SK-N-SH (cell line): ENCODE measurements at regions not wholly inside any gene's neighbourhood (a gene's known extent, or its start where the extent isn't known, plus 50 kb on each side); places are given as distances from the start of the nearest gene placed in this dataset.

Source experiments
- CTCF ChIP-seq: fragments of 200-600 bp; sonication (generic); IDR thresholded peaks from 2 replicates; pipeline ENCODE4 v1.6.1; 2017; ENCODE audit warnings: antibody characterized with exemption, mild to moderate bottlenecking, moderate library complexity
- EP300 ChIP-seq, 2 experiments: IDR thresholded peaks; 2 replicates each; pipeline versions ENCODE4 v1.4.0 to v1.6.1; 2012; ENCODE audit warnings: borderline replicate concordance in 1 of 2, low read depth in 1 of 2, low read length in 1 of 2
- RXRA ChIP-seq: IDR thresholded peaks from 2 replicates; pipeline ENCODE4 v1.4.0; 2012; ENCODE audit warnings: low read depth, mild to moderate bottlenecking, borderline replicate concordance
- TF ChIP-seq, protein P1 (sequence below): fragments of 150-350 bp; IDR thresholded peaks from 2 replicates; pipeline ENCODE4 v1.6.1; 2017; ENCODE audit warnings: antibody characterized with exemption, low read length, low read depth, borderline replicate concordance

DNA sequence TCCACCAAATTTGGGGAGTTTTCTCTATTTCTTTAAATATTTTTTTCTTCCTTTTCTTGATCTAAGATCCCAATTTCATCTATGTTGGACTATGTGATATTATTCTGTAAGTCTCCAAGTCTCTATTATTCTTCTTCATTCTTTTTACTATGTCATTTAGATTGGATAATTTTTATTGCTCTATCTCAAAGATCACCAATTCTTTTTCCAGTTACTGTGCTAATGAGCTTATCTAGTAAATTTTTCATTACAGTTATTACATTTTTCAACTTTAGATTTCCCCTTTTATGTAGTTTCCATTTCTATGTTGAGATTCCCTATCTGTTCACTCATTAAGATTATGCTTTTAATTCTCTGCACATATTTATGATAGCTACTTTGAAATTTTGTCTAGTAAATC lies 131.6 kb upstream of the NAMPT start:
- TF ChIP-seq CTCF (no peak), RXRA (no peak), EP300 (IDR thresholded peaks at IDR 0.05; ENCODE audit: borderline replicate concordance in 1 of 2, low read depth in 1 of 2, low read length in 1 of 2) (no peak)
- TF ChIP-seq, protein P1, sequence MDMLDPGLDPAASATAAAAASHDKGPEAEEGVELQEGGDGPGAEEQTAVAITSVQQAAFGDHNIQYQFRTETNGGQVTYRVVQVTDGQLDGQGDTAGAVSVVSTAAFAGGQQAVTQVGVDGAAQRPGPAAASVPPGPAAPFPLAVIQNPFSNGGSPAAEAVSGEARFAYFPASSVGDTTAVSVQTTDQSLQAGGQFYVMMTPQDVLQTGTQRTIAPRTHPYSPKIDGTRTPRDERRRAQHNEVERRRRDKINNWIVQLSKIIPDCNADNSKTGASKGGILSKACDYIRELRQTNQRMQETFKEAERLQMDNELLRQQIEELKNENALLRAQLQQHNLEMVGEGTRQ = no peak
